Smooth muscle cell (in vitro differentiated cells): ENCODE measurements at regions not wholly inside any gene's neighbourhood (a gene's known extent, or its start where the extent isn't known, plus 50 kb on each side); places are given as distances from the start of the nearest gene placed in this dataset.
A peak's percentile ranks its signal among the peaks of the same experiment; 100 is the strongest.

ENCODE experiments used
- DNase-seq: peaks from one replicate; lab custom pipeline; 2025; ENCODE audit not compliant: unreplicated experiment; lab: John Stamatoyannopoulos, UW
- H2AFZ ChIP-seq: fragments of 200-600 bp; sonication (generic); 2 replicates; pipeline ENCODE4 v1.6.0; 2016; ENCODE audit warnings: antibody characterized with exemption, low read depth, mild to moderate bottlenecking
- H3F3A ChIP-seq: fragments of 200-600 bp; sonication (generic); 2 replicates; pipeline ENCODE4 v1.6.0; 2017; ENCODE audit warnings: antibody characterized with exemption, low read depth
- H3K27ac ChIP-seq: fragments of 200-600 bp; sonication (generic); 2 replicates; pipeline ENCODE4 v1.5.1; 2016; ENCODE audit warnings: low read depth, mild to moderate bottlenecking
- H3K27me3 ChIP-seq: fragments of 200-600 bp; sonication (generic); 2 replicates; pipeline ENCODE4 v1.6.1; 2016; ENCODE audit warnings: low read depth, mild to moderate bottlenecking
- H3K36me3 ChIP-seq: fragments of 200-600 bp; sonication (generic); 2 replicates; pipeline ENCODE4 v1.5.1; 2016; ENCODE audit warnings: low read depth
- H3K4me1 ChIP-seq: fragments of 200-600 bp; sonication (generic); 2 replicates; pipeline ENCODE4 v1.5.1; 2016; ENCODE audit warnings: low read depth
- H3K4me2 ChIP-seq: fragments of 200-600 bp; sonication (generic); 2 replicates; pipeline ENCODE4 v1.6.0; 2016; ENCODE audit warnings: mild to moderate bottlenecking
- H3K4me3 ChIP-seq: fragments of 200-600 bp; sonication (generic); 2 replicates; pipeline ENCODE4 v1.5.1; 2016; ENCODE audit warnings: mild to moderate bottlenecking
- H3K79me2 ChIP-seq: fragments of 200-600 bp; sonication (generic); 2 replicates; pipeline ENCODE4 v1.6.0; 2016; ENCODE audit warnings: low read depth, mild to moderate bottlenecking
- H3K9ac ChIP-seq: fragments of 200-600 bp; sonication (generic); 2 replicates; pipeline ENCODE4 v1.6.0; 2016; ENCODE audit warnings: low read depth
- H3K9me3 ChIP-seq: fragments of 200-600 bp; sonication (generic); replicated peaks from 2 replicates; pipeline ENCODE4 v1.5.1; 2016; ENCODE audit warnings: low read depth
- H4K20me1 ChIP-seq: fragments of 200-600 bp; sonication (generic); 2 replicates; pipeline ENCODE4 v1.6.0; 2016; ENCODE audit warnings: low read depth
- CTCF ChIP-seq: fragments of 200-600 bp; sonication (generic); IDR thresholded peaks from 2 replicates; pipeline ENCODE4 v1.5.1; 2017; ENCODE audit warnings: borderline replicate concordance, mild to moderate bottlenecking, antibody characterized with exemption; ENCODE audit not compliant: insufficient read depth, poor library complexity, severe bottlenecking
- WGBS: methylation state at CpG from one replicate; pipeline ENCODE4 v1.1.7; 2016; ENCODE audit warnings: low lambda C conversion rate; 5-methylcytosine and 5-hydroxymethylcytosine counted together

- no peak for DNase-seq
- Histone ChIP-seq H3K36me3 (no peaks in the 10 kb centered on the region), H3K4me2 (no peak overlapping the region), H3K9ac (no peak overlapping the region), H3K27ac (no peak overlapping the region), H3K27me3 (no peaks in the 10 kb centered on the region), H2AFZ (no peak overlapping the region), H3K79me2 (no peaks in the 10 kb centered on the region), H3K4me1 (no peaks in the 10 kb centered on the region), H3K9me3 (no peaks in the 10 kb centered on the region), H3K4me3 (no peak overlapping the region), H4K20me1 (no peaks in the 10 kb centered on the region), H3F3A (no peaks in the 10 kb centered on the region)
- TF ChIP-seq CTCF = no peak
- 92% methylated on average over 8 of the region's 9 CpGs for WGBS
These were observed 181.9 kb downstream of the FGF18 start for GRCh38 chr5:171601266-171601881.

GRCh38 chr5:171603591-171603990 lies 182.0 kb upstream of the SMIM23 start:
- no peak for TF ChIP-seq CTCF
- no peaks in the 10 kb centered on the region for H3K79me2 ChIP-seq
- peaks cover 4% of the 10 kb centered on the region for H3K9me3 ChIP-seq
- H2AFZ ChIP-seq = no peak overlapping the region
- H3K27ac ChIP-seq = no peak overlapping the region
- no peaks in the 10 kb centered on the region for H4K20me1 ChIP-seq
- H3K27me3 ChIP-seq = no peaks in the 10 kb centered on the region
- no peaks in the 10 kb centered on the region for H3K36me3 ChIP-seq
- no peak overlapping the region for H3K4me2 ChIP-seq
- no peaks in the 10 kb centered on the region for H3K4me1 ChIP-seq
- no peaks in the 10 kb centered on the region for H3F3A ChIP-seq
- no peak overlapping the region for H3K9ac ChIP-seq
- WGBS = 93% methylated on average over 2 of the region's 2 CpGs
- DNase-seq = no peak
- H3K4me3 ChIP-seq = no peak overlapping the region

- Histone ChIP-seq H3K9me3 (peaks cover 4% of the 10 kb centered on the region), H4K20me1 (no peaks in the 10 kb centered on the region), H3K27ac (no peak overlapping the region), H3K9ac (no peak overlapping the region), H3K4me1 (no peaks in the 10 kb centered on the region), H2AFZ (no peak overlapping the region), H3F3A (no peaks in the 10 kb centered on the region), H3K4me2 (no peak overlapping the region), H3K27me3 (no peaks in the 10 kb centered on the region), H3K79me2 (no peaks in the 10 kb centered on the region), H3K4me3 (no peak overlapping the region), H3K36me3 (no peaks in the 10 kb centered on the region)
- no peak for TF ChIP-seq CTCF
- DNase-seq = no peak
These were observed 181.4 kb upstream of the SMIM23 start for GRCh38 chr5:171604195-171604594.

GRCh38 chr5:171606414-171607024 lies 179.1 kb upstream of the SMIM23 start:
- H4K20me1 ChIP-seq = no peaks in the 10 kb centered on the region
- no peaks in the 10 kb centered on the region for H3K36me3 ChIP-seq
- no peaks in the 10 kb centered on the region for H3K4me1 ChIP-seq
- H3K4me3 ChIP-seq = no peak overlapping the region
- no peak for DNase-seq
- peaks cover 4% of the 10 kb centered on the region for H3K9me3 ChIP-seq
- no peak overlapping the region for H2AFZ ChIP-seq
- no peak overlapping the region for H3K9ac ChIP-seq
- H3F3A ChIP-seq = no peaks in the 10 kb centered on the region
- no peaks in the 10 kb centered on the region for H3K27me3 ChIP-seq
- H3K4me2 ChIP-seq = no peak overlapping the region
- TF ChIP-seq CTCF = peak; percentile 19
- no peaks in the 10 kb centered on the region for H3K79me2 ChIP-seq
- no peak overlapping the region for H3K27ac ChIP-seq
